ENCODE measurements at regions not wholly inside any gene's neighbourhood (a gene's known extent, or its start where the extent isn't known, plus 50 kb on each side); places are given as distances from the start of the nearest gene placed in this dataset.

DNA sequence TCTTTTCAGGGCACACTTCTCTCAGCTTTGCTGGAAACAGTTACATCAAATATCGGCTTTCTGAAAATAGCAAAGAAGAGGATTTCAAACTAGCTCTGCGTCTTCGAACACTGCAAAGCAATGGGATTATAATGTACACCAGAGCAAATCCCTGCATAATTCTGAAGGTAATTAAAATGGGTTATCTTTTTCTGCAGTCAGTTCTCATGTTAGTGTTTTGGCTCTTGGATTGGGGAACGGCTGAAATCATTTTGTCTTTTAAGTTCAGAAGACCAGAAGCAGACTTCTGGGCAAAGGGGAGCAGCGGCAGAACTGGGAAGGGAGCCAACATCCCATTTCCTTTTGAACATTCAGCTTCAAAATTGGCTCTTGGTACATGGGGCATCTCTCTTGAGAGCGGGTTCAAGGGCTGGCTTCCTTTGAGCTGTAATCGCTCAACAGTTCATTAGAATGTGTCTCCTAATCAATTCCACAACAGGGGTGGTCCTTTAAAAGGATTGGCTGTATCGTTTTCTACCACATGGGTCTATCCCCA, 110.2 kb upstream of the MTNR1B start:
- TF ChIP-seq, protein P1, sequence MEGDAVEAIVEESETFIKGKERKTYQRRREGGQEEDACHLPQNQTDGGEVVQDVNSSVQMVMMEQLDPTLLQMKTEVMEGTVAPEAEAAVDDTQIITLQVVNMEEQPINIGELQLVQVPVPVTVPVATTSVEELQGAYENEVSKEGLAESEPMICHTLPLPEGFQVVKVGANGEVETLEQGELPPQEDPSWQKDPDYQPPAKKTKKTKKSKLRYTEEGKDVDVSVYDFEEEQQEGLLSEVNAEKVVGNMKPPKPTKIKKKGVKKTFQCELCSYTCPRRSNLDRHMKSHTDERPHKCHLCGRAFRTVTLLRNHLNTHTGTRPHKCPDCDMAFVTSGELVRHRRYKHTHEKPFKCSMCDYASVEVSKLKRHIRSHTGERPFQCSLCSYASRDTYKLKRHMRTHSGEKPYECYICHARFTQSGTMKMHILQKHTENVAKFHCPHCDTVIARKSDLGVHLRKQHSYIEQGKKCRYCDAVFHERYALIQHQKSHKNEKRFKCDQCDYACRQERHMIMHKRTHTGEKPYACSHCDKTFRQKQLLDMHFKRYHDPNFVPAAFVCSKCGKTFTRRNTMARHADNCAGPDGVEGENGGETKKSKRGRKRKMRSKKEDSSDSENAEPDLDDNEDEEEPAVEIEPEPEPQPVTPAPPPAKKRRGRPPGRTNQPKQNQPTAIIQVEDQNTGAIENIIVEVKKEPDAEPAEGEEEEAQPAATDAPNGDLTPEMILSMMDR (conservative IDR thresholded peaks at IDR 0.05; ENCODE audit: low read depth in 2 of 2) = no peak
- TF ChIP-seq, protein P2, sequence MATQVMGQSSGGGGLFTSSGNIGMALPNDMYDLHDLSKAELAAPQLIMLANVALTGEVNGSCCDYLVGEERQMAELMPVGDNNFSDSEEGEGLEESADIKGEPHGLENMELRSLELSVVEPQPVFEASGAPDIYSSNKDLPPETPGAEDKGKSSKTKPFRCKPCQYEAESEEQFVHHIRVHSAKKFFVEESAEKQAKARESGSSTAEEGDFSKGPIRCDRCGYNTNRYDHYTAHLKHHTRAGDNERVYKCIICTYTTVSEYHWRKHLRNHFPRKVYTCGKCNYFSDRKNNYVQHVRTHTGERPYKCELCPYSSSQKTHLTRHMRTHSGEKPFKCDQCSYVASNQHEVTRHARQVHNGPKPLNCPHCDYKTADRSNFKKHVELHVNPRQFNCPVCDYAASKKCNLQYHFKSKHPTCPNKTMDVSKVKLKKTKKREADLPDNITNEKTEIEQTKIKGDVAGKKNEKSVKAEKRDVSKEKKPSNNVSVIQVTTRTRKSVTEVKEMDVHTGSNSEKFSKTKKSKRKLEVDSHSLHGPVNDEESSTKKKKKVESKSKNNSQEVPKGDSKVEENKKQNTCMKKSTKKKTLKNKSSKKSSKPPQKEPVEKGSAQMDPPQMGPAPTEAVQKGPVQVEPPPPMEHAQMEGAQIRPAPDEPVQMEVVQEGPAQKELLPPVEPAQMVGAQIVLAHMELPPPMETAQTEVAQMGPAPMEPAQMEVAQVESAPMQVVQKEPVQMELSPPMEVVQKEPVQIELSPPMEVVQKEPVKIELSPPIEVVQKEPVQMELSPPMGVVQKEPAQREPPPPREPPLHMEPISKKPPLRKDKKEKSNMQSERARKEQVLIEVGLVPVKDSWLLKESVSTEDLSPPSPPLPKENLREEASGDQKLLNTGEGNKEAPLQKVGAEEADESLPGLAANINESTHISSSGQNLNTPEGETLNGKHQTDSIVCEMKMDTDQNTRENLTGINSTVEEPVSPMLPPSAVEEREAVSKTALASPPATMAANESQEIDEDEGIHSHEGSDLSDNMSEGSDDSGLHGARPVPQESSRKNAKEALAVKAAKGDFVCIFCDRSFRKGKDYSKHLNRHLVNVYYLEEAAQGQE (IDR thresholded peaks at IDR 0.05; ENCODE audit: unreplicated experiment) = no peak
- TF ChIP-seq EZH2 (IDR thresholded peaks at IDR 0.05; ENCODE audit: low read depth, unreplicated experiment) (no peak), EZH2phosphoT487 (IDR thresholded peaks at IDR 0.05; ENCODE audit: unreplicated experiment) (no peak), POLR2AphosphoS5 (IDR thresholded peaks at IDR 0.05; ENCODE audit: low read depth) (no peak), CREB1 (CRISPR knock-in tag; IDR thresholded peaks at IDR 0.05; ENCODE audit: low read depth) (no peak), JUNB (IDR thresholded peaks at IDR 0.05; ENCODE audit: unreplicated experiment) (no peak), STAT1 (IDR thresholded peaks at IDR 0.05; ENCODE audit: unreplicated experiment) (no peak), ZNF331 (CRISPR knock-in tag; IDR thresholded peaks at IDR 0.05; ENCODE audit: low read depth) (no peak), NANOG (IDR thresholded peaks at IDR 0.05; ENCODE audit: borderline replicate concordance) (no peak)
- TF ChIP-seq, protein P3, sequence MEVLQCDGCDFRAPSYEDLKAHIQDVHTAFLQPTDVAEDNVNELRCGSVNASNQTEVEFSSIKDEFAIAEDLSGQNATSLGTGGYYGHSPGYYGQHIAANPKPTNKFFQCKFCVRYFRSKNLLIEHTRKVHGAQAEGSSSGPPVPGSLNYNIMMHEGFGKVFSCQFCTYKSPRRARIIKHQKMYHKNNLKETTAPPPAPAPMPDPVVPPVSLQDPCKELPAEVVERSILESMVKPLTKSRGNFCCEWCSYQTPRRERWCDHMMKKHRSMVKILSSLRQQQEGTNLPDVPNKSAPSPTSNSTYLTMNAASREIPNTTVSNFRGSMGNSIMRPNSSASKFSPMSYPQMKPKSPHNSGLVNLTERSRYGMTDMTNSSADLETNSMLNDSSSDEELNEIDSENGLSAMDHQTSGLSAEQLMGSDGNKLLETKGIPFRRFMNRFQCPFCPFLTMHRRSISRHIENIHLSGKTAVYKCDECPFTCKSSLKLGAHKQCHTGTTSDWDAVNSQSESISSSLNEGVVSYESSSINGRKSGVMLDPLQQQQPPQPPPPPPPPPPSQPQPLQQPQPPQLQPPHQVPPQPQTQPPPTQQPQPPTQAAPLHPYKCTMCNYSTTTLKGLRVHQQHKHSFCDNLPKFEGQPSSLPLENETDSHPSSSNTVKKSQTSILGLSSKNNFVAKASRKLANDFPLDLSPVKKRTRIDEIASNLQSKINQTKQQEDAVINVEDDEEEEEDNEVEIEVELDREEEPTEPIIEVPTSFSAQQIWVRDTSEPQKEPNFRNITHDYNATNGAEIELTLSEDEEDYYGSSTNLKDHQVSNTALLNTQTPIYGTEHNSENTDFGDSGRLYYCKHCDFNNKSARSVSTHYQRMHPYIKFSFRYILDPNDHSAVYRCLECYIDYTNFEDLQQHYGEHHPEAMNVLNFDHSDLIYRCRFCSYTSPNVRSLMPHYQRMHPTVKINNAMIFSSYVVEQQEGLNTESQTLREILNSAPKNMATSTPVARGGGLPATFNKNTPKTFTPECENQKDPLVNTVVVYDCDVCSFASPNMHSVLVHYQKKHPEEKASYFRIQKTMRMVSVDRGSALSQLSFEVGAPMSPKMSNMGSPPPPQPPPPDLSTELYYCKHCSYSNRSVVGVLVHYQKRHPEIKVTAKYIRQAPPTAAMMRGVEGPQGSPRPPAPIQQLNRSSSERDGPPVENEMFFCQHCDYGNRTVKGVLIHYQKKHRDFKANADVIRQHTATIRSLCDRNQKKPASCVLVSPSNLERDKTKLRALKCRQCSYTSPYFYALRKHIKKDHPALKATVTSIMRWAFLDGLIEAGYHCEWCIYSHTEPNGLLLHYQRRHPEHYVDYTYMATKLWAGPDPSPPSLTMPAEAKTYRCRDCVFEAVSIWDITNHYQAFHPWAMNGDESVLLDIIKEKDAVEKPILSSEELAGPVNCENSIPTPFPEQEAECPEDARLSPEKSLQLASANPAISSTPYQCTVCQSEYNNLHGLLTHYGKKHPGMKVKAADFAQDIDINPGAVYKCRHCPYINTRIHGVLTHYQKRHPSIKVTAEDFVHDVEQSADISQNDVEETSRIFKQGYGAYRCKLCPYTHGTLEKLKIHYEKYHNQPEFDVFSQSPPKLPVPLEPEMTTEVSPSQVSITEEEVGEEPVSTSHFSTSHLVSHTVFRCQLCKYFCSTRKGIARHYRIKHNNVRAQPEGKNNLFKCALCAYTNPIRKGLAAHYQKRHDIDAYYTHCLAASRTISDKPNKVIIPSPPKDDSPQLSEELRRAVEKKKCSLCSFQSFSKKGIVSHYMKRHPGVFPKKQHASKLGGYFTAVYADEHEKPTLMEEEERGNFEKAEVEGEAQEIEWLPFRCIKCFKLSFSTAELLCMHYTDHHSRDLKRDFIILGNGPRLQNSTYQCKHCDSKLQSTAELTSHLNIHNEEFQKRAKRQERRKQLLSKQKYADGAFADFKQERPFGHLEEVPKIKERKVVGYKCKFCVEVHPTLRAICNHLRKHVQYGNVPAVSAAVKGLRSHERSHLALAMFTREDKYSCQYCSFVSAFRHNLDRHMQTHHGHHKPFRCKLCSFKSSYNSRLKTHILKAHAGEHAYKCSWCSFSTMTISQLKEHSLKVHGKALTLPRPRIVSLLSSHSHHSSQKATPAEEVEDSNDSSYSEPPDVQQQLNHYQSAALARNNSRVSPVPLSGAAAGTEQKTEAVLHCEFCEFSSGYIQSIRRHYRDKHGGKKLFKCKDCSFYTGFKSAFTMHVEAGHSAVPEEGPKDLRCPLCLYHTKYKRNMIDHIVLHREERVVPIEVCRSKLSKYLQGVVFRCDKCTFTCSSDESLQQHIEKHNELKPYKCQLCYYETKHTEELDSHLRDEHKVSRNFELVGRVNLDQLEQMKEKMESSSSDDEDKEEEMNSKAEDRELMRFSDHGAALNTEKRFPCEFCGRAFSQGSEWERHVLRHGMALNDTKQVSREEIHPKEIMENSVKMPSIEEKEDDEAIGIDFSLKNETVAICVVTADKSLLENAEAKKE (CRISPR knock-in tag; IDR thresholded peaks at IDR 0.05) = no peak
- TF ChIP-seq, protein P4, sequence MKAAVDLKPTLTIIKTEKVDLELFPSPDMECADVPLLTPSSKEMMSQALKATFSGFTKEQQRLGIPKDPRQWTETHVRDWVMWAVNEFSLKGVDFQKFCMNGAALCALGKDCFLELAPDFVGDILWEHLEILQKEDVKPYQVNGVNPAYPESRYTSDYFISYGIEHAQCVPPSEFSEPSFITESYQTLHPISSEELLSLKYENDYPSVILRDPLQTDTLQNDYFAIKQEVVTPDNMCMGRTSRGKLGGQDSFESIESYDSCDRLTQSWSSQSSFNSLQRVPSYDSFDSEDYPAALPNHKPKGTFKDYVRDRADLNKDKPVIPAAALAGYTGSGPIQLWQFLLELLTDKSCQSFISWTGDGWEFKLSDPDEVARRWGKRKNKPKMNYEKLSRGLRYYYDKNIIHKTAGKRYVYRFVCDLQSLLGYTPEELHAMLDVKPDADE (IDR thresholded peaks at IDR 0.05) = no peak

Measured in GM23338 (cell line).